HCT116 (cell line): ENCODE measurements at regions not wholly inside any gene's neighbourhood (a gene's known extent, or its start where the extent isn't known, plus 50 kb on each side); places are given as distances from the start of the nearest gene placed in this dataset.

ENCODE experiments used
- ATAC-seq: fragments of 200-7000 bp; cut with Tn5 transposase; 2 replicates; pipeline ENCODE4 v1.9.1; 2020; ENCODE audit warnings: mild to moderate bottlenecking, moderate library complexity
- BruUV-seq: library from RNA; stranded (reverse); fragments of 400-500 nt; replicated peaks from 2 replicates; lab custom pipeline; 2021; lab: Mats Ljungman, UMichigan
- CTCF ChIA-PET: fragments of 300-600 bp; sonication (Branson Sonifier 250); formaldehyde crosslinking; loops from one replicate; lab custom pipeline; 2021; ENCODE audit warnings: antibody characterized with exemption; lab: Charles Lee
- POLR2A ChIA-PET: fragments of 300-600, 350-600 bp; sonication (Branson Sonifier 250); formaldehyde crosslinking; loops from one replicate; lab custom pipeline; 2021; ENCODE audit warnings: antibody characterized with exemption; lab: Charles Lee
- RAD21 ChIA-PET, 2 experiments: fragments of 300-600 bp; sonication (Branson Sonifier 250); formaldehyde crosslinking; loops; one replicate each; lab custom pipeline; 2023; ENCODE audit warnings: low total read pairs in 2 of 2; ENCODE audit not compliant: uncharacterized antibody in 2 of 2, unreplicated experiment in 2 of 2, low non-redundant PET in 1 of 2; lab: Charles Lee
- DNase-seq: peaks from one replicate; pipeline ENCODE4 v3.0.0-alpha.2; 2010; ENCODE audit warnings: low read depth, low spot score
- H2AFZ ChIP-seq: fragments of 200-600 bp; shearing (Covaris generic), sonication (generic); 2 replicates; pipeline ENCODE4 v1.6.1; 2017; ENCODE audit warnings: low read depth, mixed run types, mixed read lengths, antibody characterized with exemption, low read length; ENCODE audit not compliant: poor library complexity, severe bottlenecking
- H3K27ac ChIP-seq: 2 replicates; pipeline ENCODE4 v1.5.1; 2012; ENCODE audit warnings: low read depth, low read length
- H3K27me3 ChIP-seq: fragments of 200-600 bp; sonication (generic); 2 replicates; pipeline ENCODE4 v1.6.1; 2016; ENCODE audit warnings: mixed run types, low read length, mixed read lengths; ENCODE audit not compliant: insufficient read depth
- H3K36me3 ChIP-seq, 2 experiments: fragments of 200-500 bp in 1 of 2; fragments of 200-600 bp in 1 of 2; sonication (Bioruptor generic) in 1 of 2; sonication (generic) in 1 of 2; 2 replicates each; pipeline versions ENCODE4 v1.5.1 to v1.6.1; 2014 to 2016; ENCODE audit warnings: low read length in 2 of 2, inconsistent platforms in 1 of 2, mixed read lengths in 1 of 2, mixed run types in 1 of 2; ENCODE audit not compliant: insufficient read depth in 2 of 2, control insufficient read depth in 1 of 2
- H3K4me1 ChIP-seq, 2 experiments: fragments of 200-600 bp in 1 of 2; sonication (generic) in 1 of 2; 2 replicates each; pipeline versions ENCODE4 v1.5.1 to v1.6.1; 2012 to 2017; ENCODE audit warnings: low read length in 2 of 2, inconsistent platforms in 1 of 2, mild to moderate bottlenecking in 1 of 2, mixed read lengths in 1 of 2, mixed run types in 1 of 2, moderate library complexity in 1 of 2; ENCODE audit not compliant: insufficient read depth in 2 of 2, control insufficient read depth in 1 of 2
- H3K4me2 ChIP-seq: fragments of 200-600 bp; sonication (generic); 2 replicates; pipeline ENCODE4 v1.6.1; 2017; ENCODE audit warnings: mixed run types, low read length, mixed read lengths
- H3K4me3 ChIP-seq, 2 experiments: fragments of 200-600 bp in 1 of 2; sonication (generic) in 1 of 2; replicated peaks in 1 of 2; 2 replicates each; pipeline ENCODE4 v1.5.1; 2011 to 2016; ENCODE audit warnings: low read length in 2 of 2, control low read depth in 1 of 2, low read depth in 1 of 2, mild to moderate bottlenecking in 1 of 2, mixed read lengths in 1 of 2, mixed run types in 1 of 2
- H3K79me2 ChIP-seq: fragments of 200-600 bp; sonication (generic); 2 replicates; pipeline ENCODE4 v1.6.1; 2017; ENCODE audit warnings: mild to moderate bottlenecking, mixed run types, low read length, moderate library complexity, mixed read lengths; ENCODE audit not compliant: insufficient read depth
- H3K9ac ChIP-seq: fragments of 200-600 bp; sonication (generic); 2 replicates; pipeline ENCODE4 v1.6.1; 2016; ENCODE audit warnings: low read length, mixed read lengths
- H3K9me2 ChIP-seq: fragments of 200-600 bp; sonication (generic), shearing (Covaris generic); 2 replicates; pipeline ENCODE4 v1.6.1; 2017; ENCODE audit warnings: mixed run types, mild to moderate bottlenecking, moderate library complexity; ENCODE audit not compliant: insufficient read depth
- H3K9me3 ChIP-seq, 2 experiments: fragments of 200-500 bp in 1 of 2; fragments of 200-600 bp in 1 of 2; sonication (Bioruptor generic) in 1 of 2; sonication (generic) in 1 of 2; 2 replicates each; pipeline ENCODE4 v1.6.1; 2014 to 2017; ENCODE audit warnings: low read length in 2 of 2, mixed read lengths in 2 of 2, inconsistent platforms in 1 of 2, low read depth in 1 of 2, mild to moderate bottlenecking in 1 of 2, mixed run types in 1 of 2, moderate library complexity in 1 of 2; ENCODE audit not compliant: control insufficient read depth in 1 of 2, insufficient read depth in 1 of 2
- H4K20me1 ChIP-seq: fragments of 200-600 bp; sonication (generic), shearing (Covaris generic); 2 replicates; pipeline ENCODE4 v1.6.1; 2017; ENCODE audit warnings: mixed run types, mild to moderate bottlenecking, moderate library complexity; ENCODE audit not compliant: insufficient read depth
- ATF3 ChIP-seq: IDR thresholded peaks from 2 replicates; pipeline ENCODE4 v1.6.1; 2012
- CBX3 ChIP-seq: IDR thresholded peaks from 2 replicates; pipeline ENCODE4 v1.6.1; 2012; ENCODE audit warnings: low read depth
- CTCF ChIP-seq, 3 experiments: fragments of 200-600 bp in 1 of 3; sonication (generic) in 1 of 3; IDR thresholded peaks in 2 of 3; conservative IDR thresholded peaks in 1 of 3; 2 replicates each; pipeline ENCODE4 v1.5.1; 2012 to 2017; ENCODE audit warnings: low read depth in 2 of 3, low read length in 2 of 3, antibody characterized with exemption in 1 of 3, borderline replicate concordance in 1 of 3, control low read depth in 1 of 3, mild to moderate bottlenecking in 1 of 3, mixed read lengths in 1 of 3, mixed run types in 1 of 3, moderate library complexity in 1 of 3; ENCODE audit not compliant: insufficient read depth in 1 of 3
- EGR1 ChIP-seq: IDR thresholded peaks from 2 replicates; pipeline ENCODE4 v1.6.1; 2012; ENCODE audit warnings: low read depth
- EZH2phosphoT487 ChIP-seq: fragments of 200-600 bp; IDR thresholded peaks from 2 replicates; pipeline ENCODE4 v1.6.1; 2018; ENCODE audit warnings: antibody characterized with exemption, borderline replicate concordance
- FOSL1 ChIP-seq: IDR thresholded peaks from 2 replicates; pipeline ENCODE4 v1.6.1; 2012; ENCODE audit warnings: low read depth
- JUND ChIP-seq: IDR thresholded peaks from 2 replicates; pipeline ENCODE4 v1.6.1; 2012
- MAX ChIP-seq: IDR thresholded peaks from 2 replicates; pipeline ENCODE4 v1.6.1; 2012
- POLR2A ChIP-seq: IDR thresholded peaks from 2 replicates; pipeline ENCODE4 v1.7.0; 2011; ENCODE audit warnings: borderline replicate concordance; ENCODE audit not compliant: insufficient read depth, insufficient read length; ENCODE audit errors: extremely low read depth
- POLR2AphosphoS5 ChIP-seq: IDR thresholded peaks from 2 replicates; pipeline ENCODE4 v1.6.1; 2011; ENCODE audit warnings: mild to moderate bottlenecking, low read depth, low read length, moderate library complexity
- RAD21 ChIP-seq: IDR thresholded peaks from 2 replicates; pipeline ENCODE4 v1.6.1; 2012; ENCODE audit warnings: low read depth, mild to moderate bottlenecking
- REST ChIP-seq: IDR thresholded peaks from 2 replicates; pipeline ENCODE4 v1.6.1; 2012; ENCODE audit warnings: low read depth
- SIN3A ChIP-seq: IDR thresholded peaks from 2 replicates; pipeline ENCODE4 v1.6.1; 2012; ENCODE audit warnings: low read depth
- SP1 ChIP-seq: IDR thresholded peaks from 2 replicates; pipeline ENCODE4 v1.6.1; 2012; ENCODE audit warnings: low read depth
- SRF ChIP-seq: IDR thresholded peaks from 2 replicates; pipeline ENCODE4 v1.6.1; 2012; ENCODE audit warnings: low read depth
- TCF7L2 ChIP-seq: IDR thresholded peaks from 2 replicates; pipeline ENCODE4 v1.7.0; 2011; ENCODE audit warnings: borderline replicate concordance, inconsistent platforms; ENCODE audit not compliant: insufficient read depth, insufficient read length; ENCODE audit errors: extremely low read depth
- YY1 ChIP-seq: IDR thresholded peaks from 2 replicates; pipeline ENCODE4 v1.6.1; 2011; ENCODE audit warnings: low read length, low read depth, moderate library complexity, mild to moderate bottlenecking; ENCODE audit not compliant: insufficient replicate concordance; ENCODE audit errors: extremely low read depth
- ZBTB33 ChIP-seq: IDR thresholded peaks from 2 replicates; pipeline ENCODE4 v1.6.1; 2011; ENCODE audit warnings: mild to moderate bottlenecking, low read length, moderate library complexity; ENCODE audit not compliant: insufficient replicate concordance; ENCODE audit errors: extremely low read depth
- ZFX ChIP-seq: fragments of 450-650 bp; IDR thresholded peaks from 2 replicates; pipeline ENCODE4 v1.6.1; 2017
- ZNF274 ChIP-seq: fragments of 200-500 bp; sonication (Bioruptor generic); IDR thresholded peaks from 2 replicates; pipeline ENCODE4 v1.6.1; 2014; ENCODE audit warnings: mild to moderate bottlenecking, low read depth, low read length, inconsistent platforms
- intact Hi-C: fragments of 100-400 bp; cut with micrococcal nuclease; formaldehyde crosslinking; loops from 2 replicates; pipeline ENCODE4 v1.10.0; 2022

GRCh38 chr9:106077731-106078130 is 383.4 kb downstream of the TMEM38B start:
- no TSS peak for BruUV-seq
- Histone ChIP-seq H3K9ac (no peak overlapping the region), H3K36me3 (no peaks in the 10 kb centered on the region), H3K4me2 (no peak overlapping the region), H3K4me1 (no peaks in the 10 kb centered on the region), H3K79me2 (no peaks in the 10 kb centered on the region), H3K27me3 (peaks cover 23% of the 10 kb centered on the region), H3K27ac (no peak overlapping the region), H3K9me2 (no peaks in the 10 kb centered on the region), H3K4me3 (no peak overlapping the region), H3K9me3 (no peaks in the 10 kb centered on the region), H4K20me1 (no peaks in the 10 kb centered on the region), H2AFZ (no peak overlapping the region)
- ChIA-PET RAD21 (no interaction called here), POLR2A (no interaction called here), CTCF (no interaction called here)
- DNase-seq (no peak), ATAC-seq (no peak)
- intact Hi-C loops = no loop called here
- TF ChIP-seq SIN3A (no peak), TCF7L2 (no peak), CBX3 (no peak), ZFX (no peak), SRF (no peak), YY1 (no peak), EZH2phosphoT487 (no peak), ATF3 (no peak), FOSL1 (no peak), REST (no peak), POLR2A (no peak), EGR1 (no peak), ZNF274 (no peak), ZBTB33 (no peak), MAX (no peak), POLR2AphosphoS5 (no peak), RAD21 (no peak), JUND (no peak), CTCF (IDR thresholded peaks at IDR 0.05 in 2 of 3, conservative IDR thresholded peaks at IDR 0.05 in 1 of 3; ENCODE audit: borderline replicate concordance in 1 of 3, insufficient read depth in 1 of 3, low read depth in 2 of 3, low read length in 2 of 3) (no peak), SP1 (no peak)
- TF ChIP-seq, all 23 proteins: peak for 0
